ENCODE measurements at regions not wholly inside any gene's neighbourhood (a gene's known extent, or its start where the extent isn't known, plus 50 kb on each side); places are given as distances from the start of the nearest gene placed in this dataset.
A peak's percentile ranks its signal among the peaks of the same experiment; 100 is the strongest.

DNA sequence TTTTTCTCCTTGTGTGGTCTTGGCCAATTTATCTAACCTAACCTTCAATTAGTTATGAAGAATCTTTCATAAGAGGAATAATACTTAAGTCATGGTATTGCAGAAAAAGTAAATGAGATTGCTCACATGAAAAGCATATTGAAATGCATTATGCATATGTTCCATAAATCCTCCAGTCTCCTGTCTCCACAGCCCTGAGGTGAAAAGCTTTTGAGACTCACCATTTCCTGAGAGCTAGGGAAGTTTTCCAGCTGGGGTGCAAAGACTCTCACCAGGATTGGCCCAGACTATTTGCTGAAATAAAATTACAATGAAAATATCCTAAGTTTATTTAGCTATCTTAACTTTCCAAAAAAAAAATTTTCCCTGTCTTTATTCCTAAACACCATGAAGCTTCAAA lies 723.8 kb upstream of the FLRT2 start:
- TF ChIP-seq, protein P1, sequence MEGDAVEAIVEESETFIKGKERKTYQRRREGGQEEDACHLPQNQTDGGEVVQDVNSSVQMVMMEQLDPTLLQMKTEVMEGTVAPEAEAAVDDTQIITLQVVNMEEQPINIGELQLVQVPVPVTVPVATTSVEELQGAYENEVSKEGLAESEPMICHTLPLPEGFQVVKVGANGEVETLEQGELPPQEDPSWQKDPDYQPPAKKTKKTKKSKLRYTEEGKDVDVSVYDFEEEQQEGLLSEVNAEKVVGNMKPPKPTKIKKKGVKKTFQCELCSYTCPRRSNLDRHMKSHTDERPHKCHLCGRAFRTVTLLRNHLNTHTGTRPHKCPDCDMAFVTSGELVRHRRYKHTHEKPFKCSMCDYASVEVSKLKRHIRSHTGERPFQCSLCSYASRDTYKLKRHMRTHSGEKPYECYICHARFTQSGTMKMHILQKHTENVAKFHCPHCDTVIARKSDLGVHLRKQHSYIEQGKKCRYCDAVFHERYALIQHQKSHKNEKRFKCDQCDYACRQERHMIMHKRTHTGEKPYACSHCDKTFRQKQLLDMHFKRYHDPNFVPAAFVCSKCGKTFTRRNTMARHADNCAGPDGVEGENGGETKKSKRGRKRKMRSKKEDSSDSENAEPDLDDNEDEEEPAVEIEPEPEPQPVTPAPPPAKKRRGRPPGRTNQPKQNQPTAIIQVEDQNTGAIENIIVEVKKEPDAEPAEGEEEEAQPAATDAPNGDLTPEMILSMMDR (conservative IDR thresholded peaks at IDR 0.05; ENCODE audit: low read length): no peak
- no peak for DNase-seq (ENCODE audit: low read depth)
- H3K4me3 ChIP-seq (ENCODE audit: low read length): no peak overlapping the region

DNA sequence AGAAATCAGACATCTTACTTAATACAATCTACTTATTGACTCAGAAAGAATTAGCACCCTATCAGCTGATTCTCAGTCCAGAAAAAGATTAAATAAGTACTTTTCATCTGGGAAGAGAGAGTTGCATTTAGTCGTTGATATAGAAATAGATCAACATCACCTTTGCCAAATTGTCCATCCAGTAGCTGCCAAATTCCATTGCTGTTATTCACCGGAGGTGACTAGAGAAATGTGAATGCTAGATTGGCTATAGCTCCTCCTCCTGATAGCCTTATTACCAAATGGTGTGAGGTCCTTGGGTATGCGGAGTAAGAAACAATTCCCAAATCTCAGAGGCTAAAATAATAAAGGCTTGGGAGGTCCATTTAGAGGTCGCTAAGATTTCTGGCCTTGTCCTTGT lies 723.3 kb upstream of the FLRT2 start:
- DNase-seq (ENCODE audit: low read depth): peak; percentile 3
- TF ChIP-seq, protein P1 (conservative IDR thresholded peaks at IDR 0.05; ENCODE audit: low read length): no peak

DNA sequence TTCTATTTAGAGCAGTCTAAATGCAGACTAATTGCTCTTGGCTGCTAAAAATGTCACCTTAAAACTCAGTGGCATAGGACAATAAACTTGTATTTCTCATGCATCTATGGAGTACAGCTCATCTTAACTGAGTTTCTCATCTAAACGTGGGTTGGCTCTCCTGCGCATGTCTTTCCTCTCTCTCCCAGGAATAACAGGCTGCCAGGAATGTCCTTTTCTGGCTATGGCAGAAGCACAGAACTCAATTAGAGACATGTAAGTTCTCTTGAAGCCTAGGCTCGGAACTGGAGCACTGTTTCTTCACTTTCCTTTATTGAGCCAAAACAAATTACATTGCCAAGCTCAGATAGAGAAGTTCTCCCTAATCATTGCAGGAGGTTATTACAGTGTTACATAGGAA lies 722.3 kb upstream of the FLRT2 start:
- TF ChIP-seq, protein P1 (conservative IDR thresholded peaks at IDR 0.05; ENCODE audit: low read length): no peak
- H3K4me3 ChIP-seq (ENCODE audit: low read length): no peak overlapping the region
- no peak for DNase-seq (ENCODE audit: low read depth)

More for the DNA sequence above, 723.3 kb upstream of the FLRT2 start:
- no peak overlapping the region for H3K4me3 ChIP-seq (ENCODE audit: low read length)

DNA sequence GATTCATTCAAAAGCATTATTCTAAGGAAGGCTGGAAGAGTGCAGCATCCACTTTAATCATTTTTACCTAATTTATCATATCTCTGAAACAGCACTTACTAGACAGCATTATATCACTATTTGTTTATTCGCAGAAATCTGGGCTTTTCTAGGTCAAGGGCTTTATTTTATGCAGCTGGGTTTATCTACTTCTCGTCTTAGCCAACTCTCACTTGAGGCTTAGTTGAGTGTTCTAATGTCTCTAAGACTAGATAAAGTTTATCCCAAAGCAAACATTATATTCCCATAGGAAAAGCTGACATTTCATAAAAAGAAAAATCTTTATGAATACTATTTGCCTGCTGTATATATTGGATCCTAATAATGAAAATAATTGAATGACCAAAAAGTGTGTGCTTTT lies 720.8 kb upstream of the FLRT2 start:
- H3K4me3 ChIP-seq (ENCODE audit: low read length): no peak overlapping the region
- no peak for DNase-seq (ENCODE audit: low read depth)
- TF ChIP-seq, protein P1 (conservative IDR thresholded peaks at IDR 0.05; ENCODE audit: low read length): no peak

DNA sequence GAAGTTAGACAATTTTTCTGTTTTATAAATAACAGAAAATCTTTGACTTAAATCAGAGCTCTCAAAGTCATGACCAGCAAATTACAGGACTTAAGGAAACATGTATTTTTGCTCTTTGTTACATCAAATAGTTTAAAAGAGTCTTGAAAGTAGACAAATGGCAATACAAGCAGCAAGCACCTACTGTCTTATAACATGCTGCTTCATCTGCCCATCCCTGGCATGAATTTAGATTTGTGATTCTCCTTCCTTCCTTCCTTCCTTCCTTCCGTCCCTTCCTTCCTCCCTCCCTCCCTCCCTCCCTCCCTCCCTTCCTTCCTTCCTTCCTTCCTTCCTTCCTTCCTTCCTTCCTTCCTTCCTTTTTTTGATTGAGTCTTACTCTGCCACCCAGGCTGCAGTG lies 715.6 kb upstream of the FLRT2 start:
- TF ChIP-seq, protein P1 (conservative IDR thresholded peaks at IDR 0.05; ENCODE audit: low read length): no peak
- no peak for DNase-seq (ENCODE audit: low read depth)
- H3K4me3 ChIP-seq (ENCODE audit: low read length): no peak overlapping the region

DNA sequence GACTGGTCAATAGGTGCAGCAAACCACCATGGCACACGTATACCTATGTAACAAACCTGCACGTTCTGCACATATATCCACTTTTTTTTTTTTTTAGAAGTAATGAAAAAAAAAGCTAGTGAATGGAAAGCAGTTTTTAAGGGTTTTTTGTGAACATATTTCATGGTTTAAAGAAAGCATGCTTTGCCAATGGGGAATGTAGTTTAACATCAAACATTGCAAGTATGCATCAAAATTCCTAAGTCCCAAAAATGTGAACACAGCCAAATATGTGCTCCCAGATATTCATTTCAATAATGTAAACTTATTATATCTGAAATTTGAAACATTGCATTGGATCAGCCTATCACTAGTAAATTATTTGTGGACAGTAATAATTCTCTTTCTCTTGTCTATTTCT lies 710.4 kb upstream of the FLRT2 start:
- no peak overlapping the region for H3K4me3 ChIP-seq (ENCODE audit: low read length)
- DNase-seq (ENCODE audit: low read depth): no peak
- TF ChIP-seq, protein P1 (conservative IDR thresholded peaks at IDR 0.05; ENCODE audit: low read length): no peak

DNA sequence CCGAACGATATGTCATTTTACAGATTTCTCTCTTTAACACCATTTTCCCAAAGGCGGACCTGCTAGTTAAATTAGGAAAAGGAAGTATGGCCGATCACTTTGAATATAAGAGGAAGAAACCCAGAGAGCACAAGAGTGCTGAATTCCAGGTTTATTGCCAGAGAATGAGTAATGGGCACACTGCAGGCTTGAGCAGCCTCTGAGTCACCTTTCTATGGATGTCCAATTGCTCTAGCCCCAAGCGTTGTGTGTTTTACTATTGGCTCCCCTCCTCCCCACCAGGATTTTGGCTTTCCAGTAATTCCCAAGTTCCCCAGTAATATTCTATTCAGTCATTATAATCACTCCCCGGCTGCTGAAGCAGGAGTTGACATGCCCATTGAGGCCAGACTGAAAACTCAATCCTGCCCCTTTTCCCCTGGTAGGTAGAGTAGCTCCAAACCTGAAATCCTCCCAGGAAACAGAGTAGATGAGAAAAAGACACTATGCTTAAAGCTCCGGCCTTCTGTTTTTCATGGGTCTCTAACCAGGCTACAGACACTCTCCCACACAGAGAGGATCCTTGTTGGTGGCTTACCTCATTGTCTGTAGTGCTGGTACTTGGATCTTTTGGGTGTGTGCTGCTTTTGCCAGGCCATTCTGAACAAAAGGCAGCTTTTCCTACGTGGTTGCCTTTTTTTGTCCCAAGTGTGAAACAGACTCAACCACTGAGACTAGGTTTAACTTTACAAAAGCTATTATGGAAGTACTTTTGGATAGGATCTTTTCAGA lies 704.3 kb upstream of the FLRT2 start:
- no peak overlapping the region for H3K4me3 ChIP-seq (ENCODE audit: low read length)
- DNase-seq (ENCODE audit: low read depth): peak; percentile 4
- TF ChIP-seq, protein P1 (conservative IDR thresholded peaks at IDR 0.05; ENCODE audit: low read length): no peak
